Naive thymus-derived CD4-positive, alpha-beta T cell (primary cell): ENCODE measurements at regions not wholly inside any gene's neighbourhood (a gene's known extent, or its start where the extent isn't known, plus 50 kb on each side); places are given as distances from the start of the nearest gene placed in this dataset.
"Not testable (repeated sequence)": the region's sequence is repeated elsewhere in the genome, so short reads cannot be mapped to it uniquely, and the experiment has no call there.

Source experiments
- ATAC-seq: fragments of 150-1000 bp; cut with Tn5 transposase; 2 replicates; pipeline ENCODE4 v1.10.0; 2021; ENCODE audit warnings: mild to moderate bottlenecking, moderate library complexity
- CTCF ChIA-PET: fragments of 350-600 bp; sonication (Branson Sonifier 250); formaldehyde crosslinking; loops from one replicate; lab custom pipeline; 2021; ENCODE audit warnings: antibody characterized with exemption; lab: Charles Lee
- POLR2A ChIA-PET: fragments of 350-600 bp; sonication (Branson Sonifier 250); formaldehyde crosslinking; loops from one replicate; lab custom pipeline; 2021; ENCODE audit warnings: antibody characterized with exemption, inconsistent platforms; lab: Charles Lee
- DNase-seq, 9 donors: peaks; one replicate each; pipeline versions ENCODE4 v3.0.0 to v3.0.0-alpha.2; 2020 to 2022; ENCODE audit warnings: mixed read lengths in 1 of 9
- H3K27ac ChIP-seq: one replicate; pipeline ENCODE4 v1.7.0; 2013; ENCODE audit warnings: mild to moderate bottlenecking, low read depth, low read length, moderate library complexity
- H3K27me3 ChIP-seq, 2 donors: one replicate each; pipeline ENCODE4 v1.7.0; 2013; ENCODE audit warnings: low read length in 2 of 2, mild to moderate bottlenecking in 2 of 2, moderate library complexity in 2 of 2; ENCODE audit not compliant: control insufficient read depth in 2 of 2, insufficient read depth in 2 of 2
- H3K36me3 ChIP-seq, 3 experiments: 1 replicate in 2 of 3; 2 replicates in 1 of 3; pipeline ENCODE4 v1.7.0; 2013; ENCODE audit warnings: low read length in 3 of 3, mild to moderate bottlenecking in 3 of 3, moderate library complexity in 1 of 3; ENCODE audit not compliant: insufficient read depth in 3 of 3, control insufficient read depth in 2 of 3
- H3K4me1 ChIP-seq, 2 donors: one replicate each; pipeline ENCODE4 v1.7.0; 2013; ENCODE audit warnings: low read length in 2 of 2, mild to moderate bottlenecking in 2 of 2, moderate library complexity in 1 of 2; ENCODE audit not compliant: control insufficient read depth in 2 of 2, insufficient read depth in 2 of 2
- H3K4me3 ChIP-seq: 2 replicates; pipeline ENCODE4 v1.7.0; 2013; ENCODE audit warnings: mild to moderate bottlenecking, low read length
- H3K9me3 ChIP-seq, 3 experiments: 1 replicate in 2 of 3; 2 replicates in 1 of 3; pipeline ENCODE4 v1.7.0; 2013; ENCODE audit warnings: low read length in 3 of 3; ENCODE audit not compliant: control insufficient read depth in 2 of 3
- H3K27ac Mint-ChIP-seq, 9 donors: one replicate each; pipeline ENCODE4 v1.8.0; 2020 to 2022; ENCODE audit warnings: mixed read lengths in 9 of 9, mild to moderate bottlenecking in 8 of 9, moderate library complexity in 5 of 9, inconsistent platforms in 2 of 9
- H3K27me3 Mint-ChIP-seq, 5 donors: one replicate each; pipeline ENCODE4 v1.8.0; 2021 to 2022; ENCODE audit warnings: mixed read lengths in 5 of 5, mild to moderate bottlenecking in 1 of 5
- H3K36me3 Mint-ChIP-seq, 5 donors: one replicate each; pipeline ENCODE4 v1.8.0; 2020 to 2022; ENCODE audit warnings: mixed read lengths in 5 of 5, mild to moderate bottlenecking in 3 of 5, inconsistent platforms in 1 of 5
- H3K4me1 Mint-ChIP-seq, 7 donors: one replicate each; pipeline ENCODE4 v1.8.0; 2020 to 2022; ENCODE audit warnings: mixed read lengths in 7 of 7, mild to moderate bottlenecking in 3 of 7, inconsistent platforms in 1 of 7
- H3K4me3 Mint-ChIP-seq, 10 donors: one replicate each; pipeline ENCODE4 v1.8.0; 2020 to 2022; ENCODE audit warnings: mild to moderate bottlenecking in 10 of 10, mixed read lengths in 10 of 10, moderate library complexity in 6 of 10, inconsistent platforms in 2 of 10
- H3K9me3 Mint-ChIP-seq, 11 donors: one replicate each; pipeline ENCODE4 v1.8.0; 2020 to 2022; ENCODE audit warnings: mixed read lengths in 11 of 11, mild to moderate bottlenecking in 4 of 11, inconsistent platforms in 1 of 11, moderate library complexity in 1 of 11
- intact Hi-C, 2 donors: fragments of 100-400 bp; cut with micrococcal nuclease; formaldehyde crosslinking; loops; one replicate each; pipeline ENCODE4 v1.15.1; 2023

GRCh38 chr2:91667341-91667740, 2975.9 kb downstream of the RPIA start:
- DNase-seq, H3K4me3 ChIP-seq, H3K27ac Mint-ChIP-seq, H3K4me3 Mint-ChIP-seq, CTCF ChIA-PET, ATAC-seq, POLR2A ChIA-PET, H3K36me3 ChIP-seq, H3K4me1 ChIP-seq, H3K4me1 Mint-ChIP-seq, H3K27ac ChIP-seq, H3K9me3 Mint-ChIP-seq, H3K27me3 Mint-ChIP-seq, intact Hi-C loops, H3K27me3 ChIP-seq, H3K36me3 Mint-ChIP-seq, H3K9me3 ChIP-seq: not testable (repeated sequence)

- intact Hi-C loops, result not testable (repeated sequence)
Observed at GRCh38 chr2:91685541-91685940, 2994.1 kb downstream of the RPIA start.

GRCh38 chr2:91686046-91686445, 2994.6 kb downstream of the RPIA start:
- H3K36me3 Mint-ChIP-seq, intact Hi-C loops, H3K4me1 ChIP-seq, ATAC-seq, H3K4me3 Mint-ChIP-seq, POLR2A ChIA-PET, DNase-seq, H3K4me3 ChIP-seq, CTCF ChIA-PET, H3K27ac ChIP-seq, H3K27ac Mint-ChIP-seq, H3K27me3 ChIP-seq, H3K4me1 Mint-ChIP-seq, H3K9me3 ChIP-seq, H3K9me3 Mint-ChIP-seq, H3K27me3 Mint-ChIP-seq, H3K36me3 ChIP-seq: not testable (repeated sequence)

More at GRCh38 chr2:91685541-91685940, 2994.1 kb downstream of the RPIA start:
- H3K4me1 ChIP-seq, H3K36me3 ChIP-seq, H3K27me3 Mint-ChIP-seq, H3K36me3 Mint-ChIP-seq, H3K27me3 ChIP-seq, H3K4me3 Mint-ChIP-seq, CTCF ChIA-PET, H3K4me3 ChIP-seq, H3K9me3 Mint-ChIP-seq, H3K27ac Mint-ChIP-seq, H3K4me1 Mint-ChIP-seq, ATAC-seq, H3K27ac ChIP-seq, POLR2A ChIA-PET, DNase-seq, H3K9me3 ChIP-seq: not testable (repeated sequence)
